ENCODE measurements at regions not wholly inside any gene's neighbourhood (a gene's known extent, or its start where the extent isn't known, plus 50 kb on each side); places are given as distances from the start of the nearest gene placed in this dataset.

- Histone ChIP-seq H3K4me3 (no peak overlapping the region), H3K36me3 (ENCODE audit: low read depth) (no peaks in the 10 kb centered on the region), H3K9me3 (no peaks in the 10 kb centered on the region), H3K4me1 (ENCODE audit: low read depth) (no peaks in the 10 kb centered on the region)
- ATAC-seq (no peak), DNase-seq (no peak)
- no peak for TF ChIP-seq CTCF (IDR thresholded peaks at IDR 0.05)
- intact Hi-C loops (cut with DNase I, micrococcal nuclease) = no loop called here
These were observed 355.9 kb downstream of the RSL24D1 start for GRCh38 chr15:54840621-54841398.

DNA sequence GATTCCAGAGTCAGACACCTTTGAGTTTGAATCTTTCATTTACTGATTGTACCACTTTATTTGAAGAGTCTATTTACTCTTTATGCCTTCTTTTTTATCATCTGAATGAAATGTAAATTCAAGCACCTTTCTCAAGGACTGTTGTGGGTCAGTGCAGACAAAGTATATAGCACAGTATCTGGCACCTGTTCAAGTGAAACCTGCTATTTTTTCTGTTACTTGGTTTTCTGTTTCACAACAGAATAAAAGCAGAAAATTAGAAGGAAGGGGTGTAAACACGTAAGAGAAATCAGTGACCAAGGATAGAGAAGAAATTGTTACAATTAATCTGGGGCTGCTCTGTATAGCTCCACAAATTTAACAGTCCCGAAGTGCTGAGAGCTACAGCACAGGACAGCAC, 357.4 kb downstream of the RSL24D1 start:
- intact Hi-C loops (cut with DNase I, micrococcal nuclease) = no loop called here
- H3K36me3 ChIP-seq (ENCODE audit: low read depth) = no peaks in the 10 kb centered on the region
- no peak overlapping the region for H3K4me3 ChIP-seq
- no peak for TF ChIP-seq CTCF (IDR thresholded peaks at IDR 0.05)
- H3K4me1 ChIP-seq (ENCODE audit: low read depth) = no peaks in the 10 kb centered on the region
- no peaks in the 10 kb centered on the region for H3K9me3 ChIP-seq
- ATAC-seq = no peak
- no peak for DNase-seq

- no peak for TF ChIP-seq CTCF (IDR thresholded peaks at IDR 0.05)
- H3K4me3 ChIP-seq = no peak overlapping the region
These were observed 360.5 kb downstream of the RSL24D1 start for GRCh38 chr15:54836052-54836795.

DNA sequence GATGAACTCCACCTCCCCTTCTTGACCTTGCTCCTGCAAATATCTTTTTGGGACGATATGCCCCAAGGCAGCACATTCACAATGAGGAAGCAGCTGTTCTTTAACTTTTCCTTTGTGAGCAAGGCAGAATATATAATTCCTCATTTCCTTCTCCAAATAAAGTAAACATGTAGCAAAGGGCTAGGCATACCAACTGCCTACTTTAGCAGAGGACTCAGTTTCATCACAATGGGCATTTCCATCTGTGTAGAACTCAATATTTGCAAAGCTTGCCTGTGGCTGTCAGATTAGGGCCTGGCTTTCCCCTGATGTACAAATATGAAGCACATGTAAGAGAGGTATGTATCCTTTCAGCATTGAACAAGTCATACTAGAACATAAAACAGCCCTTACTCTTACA, 366.9 kb downstream of the RSL24D1 start:
- no peak overlapping the region for H3K4me3 ChIP-seq
- intact Hi-C loops (cut with DNase I, micrococcal nuclease) = no loop called here
- no peak for TF ChIP-seq CTCF (IDR thresholded peaks at IDR 0.05)
- peaks cover 8% of the 10 kb centered on the region for H3K9me3 ChIP-seq
- no peak for ATAC-seq
- DNase-seq = no peak
- H3K36me3 ChIP-seq (ENCODE audit: low read depth) = no peaks in the 10 kb centered on the region
- H3K4me1 ChIP-seq (ENCODE audit: low read depth) = no peaks in the 10 kb centered on the region

More at GRCh38 chr15:54836052-54836795, 360.5 kb downstream of the RSL24D1 start:
- intact Hi-C loops (cut with DNase I, micrococcal nuclease) = no loop called here
- Histone ChIP-seq H3K9me3 (no peaks in the 10 kb centered on the region), H3K36me3 (ENCODE audit: low read depth) (no peaks in the 10 kb centered on the region), H3K4me1 (ENCODE audit: low read depth) (no peaks in the 10 kb centered on the region)
- ATAC-seq = no peak
- no peak for DNase-seq

DNA sequence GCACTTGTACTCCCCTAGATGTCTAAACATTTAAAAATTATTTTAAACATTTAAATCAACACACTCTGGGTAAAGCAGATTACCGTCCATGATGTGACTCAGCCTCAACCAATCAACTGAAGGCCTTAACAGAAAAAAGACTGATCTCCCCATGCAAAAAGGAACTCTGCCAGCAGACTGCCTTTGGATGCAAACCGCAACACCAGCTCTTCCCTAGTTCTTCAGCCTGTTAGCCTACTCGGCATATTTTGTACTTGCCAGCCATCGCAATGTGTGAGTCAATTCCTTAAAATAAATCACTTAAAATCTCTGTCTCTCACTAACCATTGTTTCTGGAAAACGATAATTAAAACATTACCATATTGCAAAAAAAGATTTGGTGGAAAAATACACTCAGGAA, 375.9 kb downstream of the RSL24D1 start:
- no peak overlapping the region for H3K4me3 ChIP-seq
- TF ChIP-seq CTCF (IDR thresholded peaks at IDR 0.05) = no peak
- DNase-seq (peak in 1 of 3 donors; percentile 9), ATAC-seq (no peak)
- intact Hi-C loops (cut with DNase I, micrococcal nuclease) = no loop called here
- H3K36me3 ChIP-seq (ENCODE audit: low read depth) = no peaks in the 10 kb centered on the region
- no peaks in the 10 kb centered on the region for H3K4me1 ChIP-seq (ENCODE audit: low read depth)
- H3K9me3 ChIP-seq = peaks cover 7% of the 10 kb centered on the region
